HepG2 (cell line): ENCODE measurements at regions not wholly inside any gene's neighbourhood (a gene's known extent, or its start where the extent isn't known, plus 50 kb on each side); places are given as distances from the start of the nearest gene placed in this dataset.
"Not testable (repeated sequence)": the region's sequence is repeated elsewhere in the genome, so short reads cannot be mapped to it uniquely, and the experiment has no call there.

Source experiments
- ATAC-seq: fragments of 200-7000 bp; cut with Tn5 transposase; 3 replicates; pipeline ENCODE4 v1.9.1; 2020; ENCODE audit warnings: mild to moderate bottlenecking, moderate library complexity
- BruUV-seq: library from RNA; stranded (reverse); fragments of 400-500 nt; replicated peaks from 2 replicates; lab custom pipeline; 2021; lab: Mats Ljungman, UMichigan
- CTCF ChIA-PET: fragments of 300-600 bp; formaldehyde crosslinking; extraction: SDS; loops from one replicate; lab custom pipeline; 2021; ENCODE audit warnings: low total read pairs, inconsistent platforms, low intra/inter-chr PET ratio; lab: Yijun Ruan, JAX
- POLR2A ChIA-PET: fragments of 350-600 bp; sonication (Branson Sonifier 250); formaldehyde crosslinking; loops from one replicate; lab custom pipeline; 2020; ENCODE audit warnings: antibody characterized with exemption, inconsistent platforms; lab: Yijun Ruan, JAX
- DNase-seq: peaks from one replicate; pipeline ENCODE4 v3.0.0-alpha.2; 2015; ENCODE audit warnings: low spot score
- FAIRE-seq: peaks from 3 replicates; lab custom pipeline; 2011; peaks lifted over from hg19 to GRCh38; lab: Jason Lieb, UNC
- H2AFZ ChIP-seq: one replicate; pipeline ENCODE4 v1.6.1; 2011; ENCODE audit warnings: low read length, inconsistent platforms
- H3K27ac ChIP-seq: fragments of 300-600 bp; 3 replicates; pipeline ENCODE4 v1.8.0; 2011; ENCODE audit warnings: mixed run types, mild to moderate bottlenecking, mixed read lengths, low read length, inconsistent platforms; ENCODE audit not compliant: insufficient read depth; ENCODE audit errors: extremely low read length
- H3K27me3 ChIP-seq, 2 experiments: fragments of 200-600 bp in 1 of 2; 2 replicates in 1 of 2; 3 replicates in 1 of 2; pipeline versions ENCODE4 v1.6.0 to v1.8.0; 2011; ENCODE audit warnings: low read length in 2 of 2, mild to moderate bottlenecking in 2 of 2, moderate library complexity in 2 of 2, inconsistent platforms in 1 of 2; ENCODE audit not compliant: insufficient read depth in 2 of 2, control insufficient read depth in 1 of 2
- H3K36me3 ChIP-seq, 2 experiments: fragments of 200-600 bp in 1 of 2; replicated peaks in 1 of 2; 2 replicates in 1 of 2; 3 replicates in 1 of 2; pipeline versions ENCODE4 v1.5.1 to v1.8.0; 2011; ENCODE audit warnings: low read length in 2 of 2, inconsistent platforms in 1 of 2; ENCODE audit not compliant: insufficient read depth in 2 of 2, control insufficient read depth in 1 of 2
- H3K4me1 ChIP-seq: 2 replicates; pipeline ENCODE4 v1.5.1; 2012; ENCODE audit warnings: low read length, inconsistent platforms; ENCODE audit not compliant: insufficient read depth
- H3K4me2 ChIP-seq: 2 replicates; pipeline ENCODE4 v1.6.0; 2011; ENCODE audit warnings: low read depth, low read length, inconsistent platforms
- H3K4me3 ChIP-seq, 3 experiments: fragments of 200-600 bp in 1 of 3; sonication (generic), shearing (Covaris generic) in 1 of 3; replicated peaks in 1 of 3; 2 replicates each; pipeline ENCODE4 v1.5.1; 2011 to 2016; ENCODE audit warnings: low read length in 3 of 3, inconsistent platforms in 2 of 3, low read depth in 2 of 3, mild to moderate bottlenecking in 2 of 3, control low read depth in 1 of 3, mixed read lengths in 1 of 3; ENCODE audit not compliant: insufficient read depth in 1 of 3
- H3K79me2 ChIP-seq: one replicate; pipeline ENCODE4 v1.6.1; 2011; ENCODE audit warnings: low read length, inconsistent platforms; ENCODE audit not compliant: insufficient read depth
- H3K9ac ChIP-seq: 2 replicates; pipeline ENCODE4 v1.6.0; 2011; ENCODE audit warnings: mild to moderate bottlenecking, low read depth, low read length, inconsistent platforms; ENCODE audit not compliant: insufficient read depth
- H3K9me3 ChIP-seq: 2 replicates; pipeline ENCODE4 v1.5.1; 2012; ENCODE audit warnings: mild to moderate bottlenecking, low read length
- H4K20me1 ChIP-seq: 2 replicates; pipeline ENCODE4 v1.6.0; 2011; ENCODE audit warnings: inconsistent platforms, mild to moderate bottlenecking, low read length, moderate library complexity; ENCODE audit not compliant: insufficient read depth
- ATF7 ChIP-seq, 2 experiments: fragments of 450-650 bp in 1 of 2; sonication (generic) in 1 of 2; formaldehyde crosslinking in 1 of 2; IDR thresholded peaks; 2 replicates each; pipeline versions ENCODE4 v1.4.0 to v1.6.1; 2016 to 2020; ENCODE audit warnings: antibody characterized with exemption in 1 of 2, mild to moderate bottlenecking in 1 of 2, missing genetic modification reagents in 1 of 2
- PHF5A ChIP-seq: IDR thresholded peaks from one replicate; pipeline ENCODE4 v1.6.1; 2018; ENCODE audit warnings: low read depth, missing genetic modification reagents; ENCODE audit not compliant: unreplicated experiment
- RNF2 ChIP-seq: fragments of 450-650 bp; conservative IDR thresholded peaks from 2 replicates; pipeline ENCODE4 v1.6.1; 2016; ENCODE audit warnings: low read depth
- SAP130 ChIP-seq: IDR thresholded peaks from 2 replicates; pipeline ENCODE4 v1.6.1; 2016; ENCODE audit warnings: low read depth
- ZFY ChIP-seq: sonication (generic); formaldehyde crosslinking; IDR thresholded peaks from 2 replicates; pipeline ENCODE4 v1.4.0; 2020; ENCODE audit warnings: missing genetic modification reagents
- ZNF138 ChIP-seq: sonication (generic); formaldehyde crosslinking; IDR thresholded peaks from 2 replicates; pipeline ENCODE4 v1.5.0; 2020; ENCODE audit warnings: mild to moderate bottlenecking, low read depth, missing genetic modification reagents
- ZNF331 ChIP-seq: sonication (generic); formaldehyde crosslinking; IDR thresholded peaks from 2 replicates; pipeline ENCODE4 v1.4.0; 2020; ENCODE audit warnings: missing genetic modification reagents
- ZNF720 ChIP-seq: sonication (generic); formaldehyde crosslinking; IDR thresholded peaks from 2 replicates; pipeline ENCODE4 v1.4.0; 2020; ENCODE audit warnings: missing genetic modification reagents
- ZSCAN25 ChIP-seq: sonication (generic); formaldehyde crosslinking; IDR thresholded peaks from 2 replicates; pipeline ENCODE4 v1.8.0; 2022; ENCODE audit warnings: mild to moderate bottlenecking, missing genetic modification reagents
- WGBS: methylation state at CpG from one replicate; pipeline ENCODE4 v1.1.6; 2017; ENCODE audit warnings: low lambda C conversion rate; 5-methylcytosine and 5-hydroxymethylcytosine counted together
- in situ Hi-C: cut with HindIII; loops from 2 replicates; pipeline ENCODE4 v1.10.0; 2017; ENCODE audit warnings: low pct_unique_long_range_greater_than_20kb; ENCODE audit not compliant: extremely low pct_ligation_motif_present
- intact Hi-C: fragments of 100-400 bp; cut with micrococcal nuclease; formaldehyde crosslinking; loops from one replicate; pipeline ENCODE4 v1.10.0; 2022; ENCODE audit not compliant: unreplicated experiment
- TF ChIP-seq, protein P1 (sequence below): sonication (generic); formaldehyde crosslinking; IDR thresholded peaks from 2 replicates; pipeline ENCODE4 v1.5.0; 2020; ENCODE audit warnings: missing genetic modification reagents
- TF ChIP-seq, protein P2 (sequence below): sonication (generic); formaldehyde crosslinking; IDR thresholded peaks from 2 replicates; pipeline ENCODE4 v1.4.0; 2020; ENCODE audit warnings: mild to moderate bottlenecking, missing genetic modification reagents

DNA sequence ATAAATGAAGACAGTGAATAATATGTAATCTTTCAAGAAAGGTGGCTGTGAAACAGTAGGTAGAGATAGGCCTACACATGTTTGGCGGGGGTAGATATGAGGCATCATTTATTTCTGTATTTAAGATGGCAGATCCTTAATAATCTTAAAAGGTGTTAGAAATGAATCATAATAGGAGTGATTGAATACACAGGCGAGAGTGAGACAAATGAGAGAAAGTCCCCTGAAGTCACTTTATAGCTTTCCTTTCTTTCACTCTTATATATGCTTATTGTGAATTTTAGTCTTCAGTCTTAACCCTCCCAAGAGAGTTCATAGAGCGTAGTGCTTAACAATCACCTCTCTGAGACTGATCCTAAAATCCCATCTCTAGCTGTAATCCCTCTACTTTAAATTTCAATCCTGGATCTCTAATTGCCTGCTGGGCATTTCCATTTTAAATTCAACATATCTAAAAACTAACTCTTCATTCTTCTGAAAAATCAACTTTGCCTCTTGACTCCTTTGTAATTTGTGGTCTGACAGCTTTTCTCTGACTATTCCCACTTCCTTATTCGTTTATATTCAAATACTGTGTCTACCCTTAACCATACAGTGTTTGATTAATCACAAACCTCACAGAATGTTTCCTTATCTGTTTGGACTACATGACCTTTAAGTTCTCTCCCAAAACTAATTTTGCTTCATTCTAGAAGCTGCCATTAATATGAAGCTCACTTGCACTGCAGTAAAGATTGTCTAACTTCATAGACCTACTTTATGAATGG, 463.7 kb upstream of the FSIP2 start:
- Histone ChIP-seq H4K20me1 (no peaks in the 10 kb centered on the region), H3K36me3 (no peaks in the 10 kb centered on the region), H3K79me2 (no peaks in the 10 kb centered on the region), H3K4me1 (no peaks in the 10 kb centered on the region), H2AFZ (no peak overlapping the region), H3K27ac (no peak overlapping the region), H3K27me3 (no peaks in the 10 kb centered on the region), H3K4me3 (no peak overlapping the region), H3K9me3 (no peaks in the 10 kb centered on the region), H3K9ac (no peak overlapping the region), H3K4me2 (no peak overlapping the region)
- no TSS peak for BruUV-seq
- FAIRE-seq = no peak
- 2% methylated on average over 4 of the region's 4 CpGs for WGBS
- in situ Hi-C loops = loop anchor here (25.0 kb wide), 1 partner anchor 1187 kb away; no protein-coding TSS in a partner anchor
- DNase-seq = no peak
- ATAC-seq = no peak
- intact Hi-C loops = no loop called here
- POLR2A ChIA-PET = no interaction called here
- CTCF ChIA-PET = no interaction called here
- TF ChIP-seq ZNF720 = no peak
- TF ChIP-seq ATF7 (IDR thresholded peaks at IDR 0.05) = no peak
- TF ChIP-seq ATF7 (CRISPR knock-in tag; IDR thresholded peaks at IDR 0.05) = no peak
- no peak for TF ChIP-seq PHF5A
- TF ChIP-seq, protein P1, sequence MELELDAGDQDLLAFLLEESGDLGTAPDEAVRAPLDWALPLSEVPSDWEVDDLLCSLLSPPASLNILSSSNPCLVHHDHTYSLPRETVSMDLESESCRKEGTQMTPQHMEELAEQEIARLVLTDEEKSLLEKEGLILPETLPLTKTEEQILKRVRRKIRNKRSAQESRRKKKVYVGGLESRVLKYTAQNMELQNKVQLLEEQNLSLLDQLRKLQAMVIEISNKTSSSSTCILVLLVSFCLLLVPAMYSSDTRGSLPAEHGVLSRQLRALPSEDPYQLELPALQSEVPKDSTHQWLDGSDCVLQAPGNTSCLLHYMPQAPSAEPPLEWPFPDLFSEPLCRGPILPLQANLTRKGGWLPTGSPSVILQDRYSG (CRISPR knock-in tag) = no peak
- no peak for TF ChIP-seq ZFY (CRISPR knock-in tag)
- TF ChIP-seq ZNF138 = no peak
- TF ChIP-seq, protein P2, sequence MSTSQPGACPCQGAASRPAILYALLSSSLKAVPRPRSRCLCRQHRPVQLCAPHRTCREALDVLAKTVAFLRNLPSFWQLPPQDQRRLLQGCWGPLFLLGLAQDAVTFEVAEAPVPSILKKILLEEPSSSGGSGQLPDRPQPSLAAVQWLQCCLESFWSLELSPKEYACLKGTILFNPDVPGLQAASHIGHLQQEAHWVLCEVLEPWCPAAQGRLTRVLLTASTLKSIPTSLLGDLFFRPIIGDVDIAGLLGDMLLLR = no peak
- no peak for TF ChIP-seq ZNF331
- no peak for TF ChIP-seq SAP130 (CRISPR knock-in tag)
- TF ChIP-seq RNF2 = no peak
- no peak for TF ChIP-seq ZSCAN25 (CRISPR knock-in tag)

DNA sequence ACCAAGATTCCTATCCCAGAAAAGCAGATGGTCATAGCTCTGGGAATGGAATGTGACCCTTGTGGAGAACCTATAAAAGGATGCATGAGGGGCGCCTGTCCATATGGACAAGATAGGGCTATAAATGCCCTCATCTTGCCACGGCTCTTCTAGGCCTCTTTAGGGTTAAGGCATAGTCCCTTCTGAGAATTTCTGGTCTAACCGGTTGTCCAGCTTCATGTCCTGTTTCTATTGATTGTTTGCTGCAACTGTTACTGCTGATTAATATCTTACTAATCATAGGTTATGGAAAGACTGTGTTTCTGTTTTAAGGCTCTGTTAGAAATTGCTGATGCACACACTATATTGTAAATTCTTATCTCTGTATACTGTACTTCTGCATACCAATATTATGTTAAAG, 462.6 kb upstream of the FSIP2 start:
- H3K27me3 ChIP-seq, H3K79me2 ChIP-seq, BruUV-seq, H3K9me3 ChIP-seq, H3K36me3 ChIP-seq, H3K27ac ChIP-seq, DNase-seq, H3K4me1 ChIP-seq, FAIRE-seq, POLR2A ChIA-PET, H3K4me3 ChIP-seq, H3K9ac ChIP-seq, ATAC-seq, H4K20me1 ChIP-seq, CTCF ChIA-PET, H3K4me2 ChIP-seq, H2AFZ ChIP-seq, intact Hi-C loops: not testable (repeated sequence)
- WGBS = 3% methylated on average over 3 of the region's 3 CpGs
- in situ Hi-C loops = loop anchor here (25.0 kb wide), 1 partner anchor 1186 kb away; no protein-coding TSS in a partner anchor
